ENCODE measurements at regions not wholly inside any gene's neighbourhood (a gene's known extent, or its start where the extent isn't known, plus 50 kb on each side); places are given as distances from the start of the nearest gene placed in this dataset.

DNA sequence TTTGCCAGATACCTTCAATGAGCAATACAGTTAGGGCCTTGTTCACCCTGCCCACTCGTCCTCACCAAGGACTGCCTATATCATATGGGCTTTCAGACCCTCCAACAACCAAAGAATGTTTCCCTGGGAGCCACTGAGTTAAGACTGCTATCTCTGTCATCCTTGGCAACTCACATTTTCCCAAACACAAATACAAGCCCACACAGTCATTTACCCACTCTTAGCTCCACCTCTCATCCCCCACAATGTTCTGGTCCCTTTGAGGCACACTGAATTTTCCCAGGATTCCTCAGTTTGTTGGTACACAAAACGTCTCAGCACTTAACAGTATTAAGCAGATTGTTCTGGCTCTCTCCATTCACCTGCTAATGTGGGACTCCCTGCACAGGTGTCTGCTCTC, 204.6 kb downstream of the TLE3 start:
- TF ChIP-seq CTCF (IDR thresholded peaks at IDR 0.05) (no peak), POLR2A (IDR thresholded peaks at IDR 0.05) (no peak)

Measured in vagina (tissue), 2 donors.